MCF 10A (cell line): ENCODE measurements at regions not wholly inside any gene's neighbourhood (a gene's known extent, or its start where the extent isn't known, plus 50 kb on each side); places are given as distances from the start of the nearest gene placed in this dataset.

ENCODE experiments used
- BruUV-seq: library from RNA; stranded (reverse); fragments of 400-500 nt; replicated peaks from 2 replicates; lab custom pipeline; 2021; lab: Mats Ljungman, UMichigan
- CTCF ChIA-PET: fragments of 300-600 bp; sonication (Branson Sonifier 250); formaldehyde crosslinking; extraction: SDS; loops from one replicate; lab custom pipeline; 2021; ENCODE audit warnings: antibody characterized with exemption, inconsistent platforms; lab: Yijun Ruan, JAX
- POLR2A ChIA-PET: fragments of 300-600, 350-650 bp; sonication (Branson Sonifier 250); formaldehyde crosslinking; extraction: SDS; loops from one replicate; lab custom pipeline; 2020; ENCODE audit warnings: antibody characterized with exemption, inconsistent platforms; lab: Yijun Ruan, JAX
- DNase-seq: peaks from one replicate; pipeline ENCODE4 v3.0.0-alpha.2; 2018; ENCODE audit not compliant: unreplicated experiment
- H3K27ac Mint-ChIP-seq: one replicate; pipeline ENCODE4 v1.8.0; 2022; ENCODE audit warnings: mild to moderate bottlenecking, low read depth, mixed read lengths; ENCODE audit not compliant: unreplicated experiment
- H3K27me3 Mint-ChIP-seq: one replicate; pipeline ENCODE4 v1.8.0; 2022; ENCODE audit warnings: mixed read lengths; ENCODE audit not compliant: insufficient read depth, unreplicated experiment
- H3K36me3 Mint-ChIP-seq: one replicate; pipeline ENCODE4 v1.8.0; 2022; ENCODE audit warnings: mild to moderate bottlenecking, moderate library complexity, mixed read lengths; ENCODE audit not compliant: insufficient read depth, unreplicated experiment
- H3K4me1 Mint-ChIP-seq: one replicate; pipeline ENCODE4 v1.8.0; 2022; ENCODE audit warnings: mixed read lengths; ENCODE audit not compliant: insufficient read depth, unreplicated experiment
- H3K4me3 Mint-ChIP-seq: one replicate; pipeline ENCODE4 v1.8.0; 2022; ENCODE audit warnings: mild to moderate bottlenecking, moderate library complexity, mixed read lengths; ENCODE audit not compliant: unreplicated experiment
- H3K9me3 Mint-ChIP-seq: one replicate; pipeline ENCODE4 v1.8.0; 2022; ENCODE audit warnings: mixed read lengths; ENCODE audit not compliant: unreplicated experiment
- CTCF ChIP-seq: fragments of 200-600 bp; IDR thresholded peaks from one replicate; pipeline ENCODE4 v1.8.0; 2022; ENCODE audit warnings: antibody characterized with exemption, mild to moderate bottlenecking; ENCODE audit not compliant: unreplicated experiment
- intact Hi-C: fragments of 100-400 bp; cut with micrococcal nuclease; formaldehyde crosslinking; loops from 2 replicates; pipeline ENCODE4 v1.14.1; 2022

DNA sequence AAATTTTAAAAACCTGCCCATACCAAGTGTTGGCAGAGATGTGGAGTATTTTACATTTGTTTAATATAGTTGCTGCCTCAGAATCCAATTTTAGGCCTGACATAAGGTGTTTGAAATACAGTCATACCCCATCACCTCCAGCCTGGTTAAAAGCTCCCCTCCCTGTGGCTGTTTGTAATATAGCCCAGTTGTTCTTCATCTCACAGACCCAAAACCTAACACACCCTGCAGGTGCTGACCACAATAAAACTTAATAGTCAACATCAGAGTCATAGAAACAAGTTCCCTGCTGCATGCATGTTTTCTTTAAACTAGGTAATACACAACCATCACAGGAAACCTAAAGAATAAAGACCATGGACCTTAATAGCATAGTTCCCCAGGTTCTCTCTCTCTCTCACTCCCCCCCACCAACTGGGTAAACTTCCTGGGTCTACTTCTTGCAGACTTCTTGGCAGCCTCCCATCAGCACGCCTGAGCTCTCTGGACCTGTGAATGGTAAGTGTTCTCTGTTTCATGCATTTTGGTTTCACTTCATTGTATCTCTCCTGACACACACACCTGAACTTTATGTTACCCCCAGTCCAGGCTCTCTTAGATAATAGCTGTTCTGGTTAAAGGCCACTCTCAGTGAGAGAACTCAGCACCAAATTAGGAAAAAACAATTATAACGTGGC is 1369.9 kb downstream of the EFNB2 start:
- no peak overlapping the region for H3K4me3 Mint-ChIP-seq
- no peaks in the 10 kb centered on the region for H3K36me3 Mint-ChIP-seq
- DNase-seq: peak; percentile 3
- no peak overlapping the region for H3K27ac Mint-ChIP-seq
- ChIA-PET POLR2A (interaction anchor here (0.7 kb wide), 1 partner anchor 9 kb away, joined by 3 read pairs; no protein-coding TSS in a partner anchor), CTCF (no interaction called here)
- TF ChIP-seq CTCF: no peak
- intact Hi-C loops: no loop called here
- H3K9me3 Mint-ChIP-seq: no peaks in the 10 kb centered on the region
- no peaks in the 10 kb centered on the region for H3K27me3 Mint-ChIP-seq
- BruUV-seq: no TSS peak
- peaks cover 6% of the 10 kb centered on the region for H3K4me1 Mint-ChIP-seq

DNA sequence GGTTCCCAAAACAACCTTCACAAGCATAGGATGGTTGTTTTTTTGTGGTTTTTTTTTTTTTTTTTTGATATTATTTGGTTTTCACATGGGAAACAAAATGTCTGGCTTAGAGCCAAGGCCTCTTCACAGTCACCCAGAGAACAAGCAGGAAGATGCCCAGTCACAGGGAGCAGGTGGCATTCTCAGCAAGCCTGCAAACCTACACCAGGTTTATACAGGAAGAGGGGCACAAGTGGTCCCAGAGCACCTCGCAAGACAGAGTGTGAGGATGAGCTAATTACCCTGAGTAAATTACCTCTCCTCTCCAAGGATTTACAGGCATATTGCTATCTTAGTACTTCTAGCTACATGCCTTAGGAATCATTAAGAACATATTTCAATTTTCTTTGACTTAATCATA is 1375.6 kb downstream of the EFNB2 start:
- intact Hi-C loops: no loop called here
- CTCF ChIA-PET: no interaction called here
- Mint-ChIP-seq H3K27ac (no peak overlapping the region), H3K36me3 (no peaks in the 10 kb centered on the region), H3K9me3 (no peaks in the 10 kb centered on the region), H3K4me3 (no peak overlapping the region), H3K27me3 (no peaks in the 10 kb centered on the region), H3K4me1 (no peaks in the 10 kb centered on the region)
- BruUV-seq: no TSS peak
- DNase-seq: no peak
- no peak for TF ChIP-seq CTCF
- POLR2A ChIA-PET: no interaction called here

GRCh38 chr13:105153611-105154010 is 1381.9 kb downstream of the EFNB2 start:
- Mint-ChIP-seq H3K27ac (no peak overlapping the region), H3K27me3 (no peaks in the 10 kb centered on the region), H3K4me3 (no peak overlapping the region), H3K36me3 (no peaks in the 10 kb centered on the region), H3K9me3 (no peaks in the 10 kb centered on the region), H3K4me1 (no peaks in the 10 kb centered on the region)
- BruUV-seq: no TSS peak
- ChIA-PET CTCF (no interaction called here), POLR2A (no interaction called here)
- intact Hi-C loops: no loop called here
- DNase-seq: peak; percentile 3
- no peak for TF ChIP-seq CTCF

DNA sequence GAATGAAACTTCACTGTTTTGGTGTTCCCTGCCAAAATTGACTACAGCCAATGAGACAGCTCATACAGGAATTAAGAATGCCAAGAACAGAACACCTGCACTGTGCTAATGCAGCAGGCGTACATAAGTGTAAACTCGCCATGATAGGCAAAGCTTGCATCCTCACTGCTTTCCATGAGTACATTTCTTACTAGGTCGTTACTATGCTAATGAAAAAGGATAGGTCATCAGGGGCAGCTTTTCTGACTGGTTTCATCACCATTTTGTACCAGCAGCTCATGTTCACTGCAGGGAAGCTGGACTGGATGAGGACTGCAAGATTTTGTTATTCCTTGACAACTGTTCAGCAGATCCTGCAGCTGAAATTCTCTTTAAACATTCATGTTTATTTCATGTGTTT is 1383.8 kb downstream of the EFNB2 start:
- DNase-seq: no peak
- CTCF ChIA-PET: interaction anchor here (0.5 to 0.6 kb wide), 2 partner anchors 30 to 1010 kb away, joined by 3 read pairs; no protein-coding TSS in a partner anchor
- intact Hi-C loops: no loop called here
- no peak overlapping the region for H3K27ac Mint-ChIP-seq
- no peaks in the 10 kb centered on the region for H3K4me1 Mint-ChIP-seq
- H3K9me3 Mint-ChIP-seq: no peaks in the 10 kb centered on the region
- H3K4me3 Mint-ChIP-seq: no peak overlapping the region
- TF ChIP-seq CTCF: no peak
- no peaks in the 10 kb centered on the region for H3K27me3 Mint-ChIP-seq
- POLR2A ChIA-PET: interaction anchor here (0.7 kb wide), 1 partner anchor 19 kb away, joined by 3 read pairs; no protein-coding TSS in a partner anchor
- no peaks in the 10 kb centered on the region for H3K36me3 Mint-ChIP-seq
- BruUV-seq: no TSS peak
